ENCODE measurements at regions not wholly inside any gene's neighbourhood (a gene's known extent, or its start where the extent isn't known, plus 50 kb on each side); places are given as distances from the start of the nearest gene placed in this dataset.

GRCh38 chr2:147288131-147288530, 556.7 kb upstream of the ACVR2A start:
- Histone ChIP-seq H3K4me1 (ENCODE audit: insufficient read depth) (peaks cover 8% of the 10 kb centered on the region), H3K4me3 (no peak overlapping the region)

More at GRCh38 chr2:147288131-147288530, 556.7 kb upstream of the ACVR2A start:
- H3K36me3 ChIP-seq (ENCODE audit: insufficient read depth): no peaks in the 10 kb centered on the region
- Mint-ChIP-seq H3K36me3 (ENCODE audit: low read depth) (no peaks in the 10 kb centered on the region), H3K9me3 (no peaks in the 10 kb centered on the region), H3K27ac (no peak overlapping the region), H3K27me3 (ENCODE audit: insufficient read depth, low read depth, poor library complexity) (peaks cover 2% of the 10 kb centered on the region), H3K4me1 (peaks cover 10% of the 10 kb centered on the region), H3K4me3 (no peak overlapping the region)
- no peak overlapping the region for H3K27ac ChIP-seq (ENCODE audit: low read depth)
- peaks cover 2% of the 10 kb centered on the region for H3K9me2 ChIP-seq (ENCODE audit: insufficient read depth)
- DNase-seq (ENCODE audit: low spot score) (no peak), ATAC-seq (no peak)
- peak in 1 of 2 experiments; percentile 11; a peak in 2 of 4 replicates for TF ChIP-seq CTCF (conservative IDR thresholded peaks at IDR 0.05; ENCODE audit: low read depth in 2 of 2)
- TF ChIP-seq ZNF462 (CRISPR knock-in tag; IDR thresholded peaks at IDR 0.05): no peak
- TF ChIP-seq ETS1 (IDR thresholded peaks at IDR 0.05): no peak
- TF ChIP-seq REST (IDR thresholded peaks at IDR 0.05; ENCODE audit: unreplicated experiment): no peak
- no peaks in the 10 kb centered on the region for H4K20me1 ChIP-seq (replicated peaks; ENCODE audit: insufficient read depth)
- H3K4me2 ChIP-seq: no peak overlapping the region
- no peaks in the 10 kb centered on the region for H3K79me2 ChIP-seq (replicated peaks; ENCODE audit: insufficient read depth)
- H3F3A ChIP-seq (replicated peaks; ENCODE audit: low read depth): no peaks in the 10 kb centered on the region
- H2AFZ ChIP-seq: peak overlapping the region; percentile 40; the same call in 1 of the 2 replicates
- no peaks in the 10 kb centered on the region for H3K27me3 ChIP-seq (ENCODE audit: insufficient read depth)

Data from GM23338 (cell line).